Heart left ventricle (tissue), 16 donors: ENCODE measurements at regions not wholly inside any gene's neighbourhood (a gene's known extent, or its start where the extent isn't known, plus 50 kb on each side); places are given as distances from the start of the nearest gene placed in this dataset.
A peak's percentile ranks its signal among the peaks of the same experiment; 100 is the strongest.
"Not testable (repeated sequence)": the region's sequence is repeated elsewhere in the genome, so short reads cannot be mapped to it uniquely, and the experiment has no call there.

Experiments used
- ATAC-seq, 4 donors: fragments of 200-7000 bp; cut with Tn5 transposase; one replicate each; pipeline ENCODE4 v1.9.1; 2020 to 2022; ENCODE audit warnings: moderate library complexity in 4 of 4, mild to moderate bottlenecking in 3 of 4, moderate number of reproducible peaks in 1 of 4
- DNase-seq, 5 donors: peaks; one replicate each; pipeline ENCODE4 v3.0.0-alpha.2; 2020
- H3K27ac ChIP-seq, 12 donors: fragments of 200-600 bp; sonication (generic) in 4 of 12; one replicate each; pipeline versions ENCODE4 v1.5.0 to v1.8.0; 2016 to 2022; ENCODE audit warnings: mild to moderate bottlenecking in 2 of 12
- H3K27me3 ChIP-seq, 9 donors: fragments of 200-600 bp; sonication (generic) in 2 of 9; one replicate each; pipeline versions ENCODE4 v1.5.1 to v1.8.0; 2016 to 2022; ENCODE audit warnings: mild to moderate bottlenecking in 3 of 9
- H3K36me3 ChIP-seq, 9 donors: fragments of 200-600 bp; sonication (generic) in 2 of 9; one replicate each; pipeline versions ENCODE4 v1.5.0 to v1.8.0; 2018 to 2022; ENCODE audit warnings: mild to moderate bottlenecking in 2 of 9
- H3K4me1 ChIP-seq, 12 donors: fragments of 200-600 bp; sonication (generic) in 4 of 12; one replicate each; pipeline versions ENCODE4 v1.5.0 to v1.8.0; 2016 to 2022; ENCODE audit warnings: mild to moderate bottlenecking in 3 of 12
- H3K4me3 ChIP-seq, 12 donors: fragments of 200-600 bp; sonication (generic) in 4 of 12; one replicate each; pipeline versions ENCODE4 v1.5.0 to v1.8.0; 2017 to 2022; ENCODE audit warnings: mild to moderate bottlenecking in 9 of 12, moderate library complexity in 4 of 12
- H3K9me3 ChIP-seq, 12 donors: fragments of 200-600 bp; sonication (generic) in 4 of 12; one replicate each; pipeline versions ENCODE4 v1.5.0 to v1.8.0; 2016 to 2022; ENCODE audit warnings: mild to moderate bottlenecking in 1 of 12
- CTCF ChIP-seq, 12 donors: fragments of 200-600 bp; sonication (generic) in 4 of 12; IDR thresholded peaks; one replicate each; pipeline versions ENCODE4 v1.5.0 to v1.8.0; 2018 to 2022; ENCODE audit warnings: antibody characterized with exemption in 12 of 12, mild to moderate bottlenecking in 5 of 12
- POLR2A ChIP-seq, 2 donors: fragments of 450-650 bp; IDR thresholded peaks; one replicate each; pipeline ENCODE4 v1.6.1; 2017; ENCODE audit warnings: antibody characterized with exemption in 2 of 2, mild to moderate bottlenecking in 2 of 2, moderate library complexity in 2 of 2
- WGBS, 4 donors: extraction: QIAGEN DNeasy Blood & Tissue Kit in 2 of 4; methylation state at CpG; one replicate each; pipeline versions ENCODE4 v1.1.5 to v1.1.7; 2013 to 2018; 5-methylcytosine and 5-hydroxymethylcytosine counted together
- intact Hi-C, 10 donors: fragments of 100-400 bp; cut with DNase I; formaldehyde crosslinking; loops; one replicate each; pipeline versions ENCODE4 v1.11.1 to v1.14.2; 2022
- donor health status: ischemic (EF 13 %, LVEDD 7.1; RV severe dilation, severe dysfunction).
- donor health status: healthy with polysubstance abuse.
- donor health status: DM: no; HTN: yes; CAD: no.
- donor health status: DM: no; HTN: no; CAD: no.
- donor health status: ischemic (EF 25% LVEDD 6.9; RV normal size, moderate dysfunction).
- donor health status: ischemic (EF 25% LVEDD 5.7; RV mildly dilated, moderate dysfunction).
- donor health status: healthy.
- donor health status: DM: yes; HTN: yes; CAD: no.
- donor health status: ischemic (EF 35%, LVEDD 5.7; RV mildly dilated, moderate dysfunction).
- donor health status: nonischemic (EF 11% LVEDD 7.7; RV severe dilation, severe dysfunction).
- donor health status: DM: yes; HTN: yes; CAD: no.
- donor health status: PGD.
- donor health status: ischemic (EF 29% LVEDD 5.4; RV normal size, mild dysfunction).
- donor health status: nonischemic (EF 23%, LVEDD 6.1; RV moderate dilation, normal function).

GRCh38 chr16:10253409-10253808, 71.2 kb upstream of the GRIN2A start:
- DNase-seq: no peak
- WGBS, 4 donors: 79 to 91% (median 83%) methylated on average over 10 of the region's 10 CpGs

GRCh38 chr16:10255728-10256127, 73.5 kb upstream of the GRIN2A start:
- H3K27me3 ChIP-seq: peaks cover 0 to 27% (median 0%) of the 10 kb centered on the region in 9 donors
- H3K4me1 ChIP-seq: peaks cover 0 to 11% (median 0%) of the 10 kb centered on the region in 12 donors
- no peaks in the 10 kb centered on the region for H3K9me3 ChIP-seq
- intact Hi-C loops: loop anchor here (2.0 to 10.0 kb wide), 7 partner anchors 252 to 482 kb away; no protein-coding TSS in a partner anchor
- 44 to 57% (median 52%) methylated on average over 3 of the region's 3 CpGs for WGBS, 4 donors
- no peak overlapping the region for H3K27ac ChIP-seq
- peak in 3 of 4 donors; percentile 24 to 86 (median 83) for ATAC-seq
- TF ChIP-seq CTCF (IDR thresholded peaks at IDR 0.05) (no peak), POLR2A (IDR thresholded peaks at IDR 0.05) (no peak)
- no peak overlapping the region for H3K4me3 ChIP-seq
- H3K36me3 ChIP-seq: no peaks in the 10 kb centered on the region
- DNase-seq: peak in 1 of 5 donors; percentile 31

More at GRCh38 chr16:10253409-10253808, 71.2 kb upstream of the GRIN2A start:
- TF ChIP-seq CTCF (IDR thresholded peaks at IDR 0.05): no peak
- TF ChIP-seq POLR2A (IDR thresholded peaks at IDR 0.05): no peak
- Histone ChIP-seq H3K36me3 (no peaks in the 10 kb centered on the region), H3K4me1 (peaks cover 0 to 11% (median 0%) of the 10 kb centered on the region in 12 donors), H3K27ac (no peak overlapping the region), H3K9me3 (no peaks in the 10 kb centered on the region), H3K27me3 (peaks cover 0 to 39% (median 0%) of the 10 kb centered on the region in 9 donors), H3K4me3 (no peak overlapping the region)
- intact Hi-C loops: loop anchor here in 3 of 10 donors (10.0 kb wide), 1 partner anchor 481 kb away; no protein-coding TSS in a partner anchor
- no peak for ATAC-seq

- H3K4me1 ChIP-seq: peaks cover 0 to 11% (median 0%) of the 10 kb centered on the region in 12 donors
- intact Hi-C loops: loop anchor here in 9 of 10 donors (1.0 to 10.0 kb wide), 8 partner anchors 250 to 480 kb away; no protein-coding TSS in a partner anchor
- ATAC-seq (peak in 2 of 4 donors; percentile 58 to 76), DNase-seq (peak in 2 of 5 donors; percentile 25 to 27)
- H3K9me3 ChIP-seq: no peaks in the 10 kb centered on the region
- no peak overlapping the region for H3K4me3 ChIP-seq
- TF ChIP-seq CTCF (IDR thresholded peaks at IDR 0.05) (peak; percentile 59 to 84 (median 73)), POLR2A (IDR thresholded peaks at IDR 0.05) (no peak)
- WGBS, 4 donors: 20 to 24% (median 21%) methylated on average over 16 to 17 of the region's 17 CpGs
- H3K27ac ChIP-seq: no peak overlapping the region
- peaks cover 0 to 15% (median 0%) of the 10 kb centered on the region in 9 donors for H3K27me3 ChIP-seq
- H3K36me3 ChIP-seq: no peaks in the 10 kb centered on the region
Measured at GRCh38 chr16:10256784-10257641, 74.8 kb upstream of the GRIN2A start.

GRCh38 chr16:10257642-10258251, 75.5 kb upstream of the GRIN2A start:
- H3K27me3 ChIP-seq: peaks cover 0 to 11% (median 0%) of the 10 kb centered on the region in 9 donors
- H3K4me1 ChIP-seq: peaks cover 0 to 11% (median 0%) of the 10 kb centered on the region in 12 donors
- not testable (repeated sequence) for H3K27ac ChIP-seq, H3K4me3 ChIP-seq, H3K36me3 ChIP-seq, DNase-seq, ATAC-seq, H3K9me3 ChIP-seq
- 75 to 84% (median 81%) methylated on average over 10 of the region's 10 CpGs for WGBS, 4 donors
- intact Hi-C loops: loop anchor here in 9 of 10 donors (1.0 to 10.0 kb wide), 8 partner anchors 250 to 480 kb away; no protein-coding TSS in a partner anchor

- H3K4me1 ChIP-seq: peaks cover 0 to 11% (median 0%) of the 10 kb centered on the region in 12 donors
- not testable (repeated sequence) for H3K9me3 ChIP-seq, ATAC-seq, DNase-seq, H3K27ac ChIP-seq, H3K36me3 ChIP-seq, H3K4me3 ChIP-seq, H3K27me3 ChIP-seq
- intact Hi-C loops: loop anchor here in 7 of 10 donors (5.0 to 10.0 kb wide), 5 partner anchors 248 to 478 kb away; no protein-coding TSS in a partner anchor
- WGBS, 4 donors: 79 to 82% (median 81%) methylated on average over 10 of the region's 10 CpGs
Measured at GRCh38 chr16:10258930-10259603, 76.8 kb upstream of the GRIN2A start.
